Neural cell (in vitro differentiated cells): ENCODE measurements at regions not wholly inside any gene's neighbourhood (a gene's known extent, or its start where the extent isn't known, plus 50 kb on each side); places are given as distances from the start of the nearest gene placed in this dataset.

Experiments used
- H2AFZ ChIP-seq: fragments of 200-600, 300-800 bp; sonication (generic), shearing (Covaris generic); 2 replicates; pipeline ENCODE4 v1.6.0; 2014; ENCODE audit warnings: low read depth, mild to moderate bottlenecking, antibody characterized with exemption, low read length, moderate library complexity
- H3F3A ChIP-seq: fragments of 200-600 bp; shearing (Covaris generic); 2 replicates; pipeline ENCODE4 v1.6.1; 2016; ENCODE audit warnings: mild to moderate bottlenecking, moderate library complexity, mixed read lengths, antibody characterized with exemption, low read length; ENCODE audit not compliant: insufficient read depth, poor library complexity, severe bottlenecking
- H3K27ac ChIP-seq: fragments of 200-600, 300-800 bp; sonication (generic), shearing (Covaris generic); 2 replicates; pipeline ENCODE4 v1.5.1; 2014; ENCODE audit warnings: mild to moderate bottlenecking, low read length, moderate library complexity
- H3K27me3 ChIP-seq: fragments of 300-800, 200-600 bp; sonication (generic), shearing (Covaris generic); 2 replicates; pipeline ENCODE4 v1.6.0; 2014; ENCODE audit warnings: mild to moderate bottlenecking, low read depth, low read length, moderate library complexity; ENCODE audit not compliant: insufficient read depth
- H3K36me3 ChIP-seq: fragments of 300-800, 200-600 bp; sonication (generic), shearing (Covaris generic); 2 replicates; pipeline ENCODE4 v1.5.1; 2014; ENCODE audit warnings: mild to moderate bottlenecking, antibody characterized with exemption, low read length, moderate library complexity; ENCODE audit not compliant: insufficient read depth
- H3K4me2 ChIP-seq: fragments of 300-800, 200-600 bp; sonication (generic), shearing (Covaris generic); 2 replicates; pipeline ENCODE4 v1.6.0; 2014; ENCODE audit warnings: mild to moderate bottlenecking, low read length
- H3K4me3 ChIP-seq: fragments of 300-800, 200-600 bp; sonication (generic), shearing (Covaris generic); 2 replicates; pipeline ENCODE4 v1.5.1; 2014; ENCODE audit warnings: mild to moderate bottlenecking, low read length, moderate library complexity
- H3K79me2 ChIP-seq: fragments of 200-600 bp; shearing (Covaris generic); replicated peaks from 2 replicates; pipeline ENCODE4 v1.6.0; 2014; ENCODE audit warnings: mild to moderate bottlenecking, low read length, moderate library complexity; ENCODE audit not compliant: insufficient read depth
- H3K9ac ChIP-seq: fragments of 300-800, 200-600 bp; sonication (generic), shearing (Covaris generic); 2 replicates; pipeline ENCODE4 v1.6.1; 2016; ENCODE audit warnings: mild to moderate bottlenecking, low read length, mixed read lengths
- H3K9me2 ChIP-seq: fragments of 200-600 bp; shearing (Covaris generic); 2 replicates; pipeline ENCODE4 v1.6.1; 2016; ENCODE audit warnings: mild to moderate bottlenecking, low read length, mixed read lengths; ENCODE audit not compliant: insufficient read depth
- H3K9me3 ChIP-seq: fragments of 200-600, 300-800 bp; sonication (generic), shearing (Covaris generic); 2 replicates; pipeline ENCODE4 v1.6.1; 2016; ENCODE audit warnings: mild to moderate bottlenecking, mixed run types, low read length, moderate library complexity, mixed read lengths
- H4K20me1 ChIP-seq: fragments of 200-600 bp; shearing (Covaris generic); 2 replicates; pipeline ENCODE4 v1.6.1; 2016; ENCODE audit warnings: mild to moderate bottlenecking, mixed run types; ENCODE audit not compliant: insufficient read depth
- EP300 ChIP-seq: fragments of 450-650 bp; conservative IDR thresholded peaks from 2 replicates; pipeline ENCODE4 v1.6.1; 2014; ENCODE audit warnings: antibody characterized with exemption, mild to moderate bottlenecking, moderate library complexity; ENCODE audit not compliant: poor library complexity, severe bottlenecking
- EZH2 ChIP-seq: fragments of 200-600, 300-800 bp; shearing (Covaris generic), sonication (generic); IDR thresholded peaks from 2 replicates; pipeline ENCODE4 v1.6.1; 2014; ENCODE audit warnings: antibody characterized with exemption, low read length, borderline replicate concordance, mild to moderate bottlenecking; ENCODE audit not compliant: insufficient read depth, poor library complexity, severe bottlenecking
- MXI1 ChIP-seq: fragments of 450-650 bp; conservative IDR thresholded peaks from 2 replicates; pipeline ENCODE4 v1.6.1; 2014; ENCODE audit warnings: antibody characterized with exemption, mild to moderate bottlenecking; ENCODE audit not compliant: poor library complexity, severe bottlenecking
- POLR2AphosphoS5 ChIP-seq: IDR thresholded peaks from 2 replicates; pipeline ENCODE4 v1.6.1; 2012
- RAD21 ChIP-seq: fragments of 450-650 bp; conservative IDR thresholded peaks from 2 replicates; pipeline ENCODE4 v1.6.1; 2014; ENCODE audit warnings: antibody characterized with exemption, mild to moderate bottlenecking, moderate library complexity
- REST ChIP-seq: IDR thresholded peaks from 2 replicates; pipeline ENCODE4 v1.6.1; 2012; ENCODE audit warnings: borderline replicate concordance
- SMC3 ChIP-seq: fragments of 450-650 bp; conservative IDR thresholded peaks from 2 replicates; pipeline ENCODE4 v1.6.1; 2014; ENCODE audit warnings: antibody characterized with exemption, mild to moderate bottlenecking, moderate library complexity; ENCODE audit not compliant: poor library complexity
- TAF1 ChIP-seq: IDR thresholded peaks from 2 replicates; pipeline ENCODE4 v1.6.1; 2012; ENCODE audit warnings: low read depth
- TF ChIP-seq, protein P1 (sequence below): fragments of 450-650 bp; IDR thresholded peaks from 2 replicates; pipeline ENCODE4 v1.5.1; 2014; ENCODE audit warnings: antibody characterized with exemption, mild to moderate bottlenecking, moderate library complexity; ENCODE audit not compliant: poor library complexity, severe bottlenecking

DNA sequence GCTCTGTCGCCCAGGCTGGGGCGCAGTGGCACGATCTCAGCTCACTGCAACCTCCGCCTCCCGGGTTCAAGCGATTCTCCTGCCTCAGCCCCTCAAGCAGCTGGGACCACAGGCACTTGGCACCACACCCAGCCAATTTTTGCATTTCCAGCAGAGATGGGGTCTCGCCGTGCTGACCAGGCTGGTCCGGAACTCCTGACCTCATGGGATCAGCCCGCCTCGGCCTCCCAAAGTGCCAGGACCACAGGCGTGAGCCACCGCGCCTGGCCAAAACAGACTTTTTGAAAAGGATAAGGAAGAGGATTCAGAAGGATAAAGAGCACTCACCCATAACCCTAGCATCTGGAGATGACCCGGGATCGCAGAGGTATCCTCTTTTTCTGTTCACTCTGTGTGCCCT is 224.5 kb upstream of the AGTR2 start:
- no peaks in the 10 kb centered on the region for H3F3A ChIP-seq
- no peak overlapping the region for H3K4me3 ChIP-seq
- H4K20me1 ChIP-seq = no peaks in the 10 kb centered on the region
- H3K9ac ChIP-seq = no peak overlapping the region
- no peaks in the 10 kb centered on the region for H3K27me3 ChIP-seq
- no peaks in the 10 kb centered on the region for H3K9me2 ChIP-seq
- H2AFZ ChIP-seq = no peak overlapping the region
- no peaks in the 10 kb centered on the region for H3K9me3 ChIP-seq
- H3K27ac ChIP-seq = no peak overlapping the region
- H3K4me2 ChIP-seq = no peak overlapping the region
- no peaks in the 10 kb centered on the region for H3K36me3 ChIP-seq
- no peaks in the 10 kb centered on the region for H3K79me2 ChIP-seq
- TF ChIP-seq SMC3 (no peak), REST (no peak), MXI1 (no peak), EZH2 (no peak), TAF1 (no peak), POLR2AphosphoS5 (no peak), EP300 (no peak), RAD21 (no peak)
- TF ChIP-seq, protein P1, sequence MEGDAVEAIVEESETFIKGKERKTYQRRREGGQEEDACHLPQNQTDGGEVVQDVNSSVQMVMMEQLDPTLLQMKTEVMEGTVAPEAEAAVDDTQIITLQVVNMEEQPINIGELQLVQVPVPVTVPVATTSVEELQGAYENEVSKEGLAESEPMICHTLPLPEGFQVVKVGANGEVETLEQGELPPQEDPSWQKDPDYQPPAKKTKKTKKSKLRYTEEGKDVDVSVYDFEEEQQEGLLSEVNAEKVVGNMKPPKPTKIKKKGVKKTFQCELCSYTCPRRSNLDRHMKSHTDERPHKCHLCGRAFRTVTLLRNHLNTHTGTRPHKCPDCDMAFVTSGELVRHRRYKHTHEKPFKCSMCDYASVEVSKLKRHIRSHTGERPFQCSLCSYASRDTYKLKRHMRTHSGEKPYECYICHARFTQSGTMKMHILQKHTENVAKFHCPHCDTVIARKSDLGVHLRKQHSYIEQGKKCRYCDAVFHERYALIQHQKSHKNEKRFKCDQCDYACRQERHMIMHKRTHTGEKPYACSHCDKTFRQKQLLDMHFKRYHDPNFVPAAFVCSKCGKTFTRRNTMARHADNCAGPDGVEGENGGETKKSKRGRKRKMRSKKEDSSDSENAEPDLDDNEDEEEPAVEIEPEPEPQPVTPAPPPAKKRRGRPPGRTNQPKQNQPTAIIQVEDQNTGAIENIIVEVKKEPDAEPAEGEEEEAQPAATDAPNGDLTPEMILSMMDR = no peak

- no peaks in the 10 kb centered on the region for H3K9me3 ChIP-seq
- no peak overlapping the region for H3K27ac ChIP-seq
- TF ChIP-seq, protein P1 = no peak
- TF ChIP-seq EP300 = no peak
- H3K9me2 ChIP-seq = no peaks in the 10 kb centered on the region
- no peak overlapping the region for H3K4me3 ChIP-seq
- no peak overlapping the region for H2AFZ ChIP-seq
- H3K79me2 ChIP-seq = no peaks in the 10 kb centered on the region
- H3K4me2 ChIP-seq = no peak overlapping the region
- H4K20me1 ChIP-seq = no peaks in the 10 kb centered on the region
- no peak overlapping the region for H3K9ac ChIP-seq
- no peaks in the 10 kb centered on the region for H3K27me3 ChIP-seq
- no peaks in the 10 kb centered on the region for H3K36me3 ChIP-seq
- no peaks in the 10 kb centered on the region for H3F3A ChIP-seq
These were observed 222.3 kb upstream of the AGTR2 start for GRCh38 chrX:115948018-115948923.
